K562 (cell line): ENCODE measurements at regions not wholly inside any gene's neighbourhood (a gene's known extent, or its start where the extent isn't known, plus 50 kb on each side); places are given as distances from the start of the nearest gene placed in this dataset.

Experiments
- ATAC-seq: fragments of 200-7000 bp; cut with Tn5 transposase; 3 replicates; pipeline ENCODE4 v1.9.1; 2020; ENCODE audit warnings: moderate library complexity
- BruUV-seq: library from RNA; stranded (reverse); fragments of 400-500 nt; replicated peaks from 2 replicates; lab custom pipeline; 2021; lab: Mats Ljungman, UMichigan
- CTCF ChIA-PET: fragments of 300-600 bp; formaldehyde crosslinking; extraction: SDS; loops from one replicate; lab custom pipeline; 2021; ENCODE audit warnings: low intra/inter-chr PET ratio; lab: Yijun Ruan, JAX
- POLR2A ChIA-PET: fragments of 300-600, 350-650 bp; sonication (Branson Sonifier 250); formaldehyde crosslinking; extraction: SDS; loops from one replicate; lab custom pipeline; 2021; ENCODE audit warnings: antibody characterized with exemption, inconsistent platforms; lab: Yijun Ruan, JAX
- DNase-seq, 4 experiments: peaks; one replicate each; pipeline versions ENCODE4 v3.0.0 to v3.0.0-alpha.2; 2011 to 2018; ENCODE audit warnings: low spot score in 3 of 4, mixed read lengths in 3 of 4; ENCODE audit errors: extremely low read depth in 1 of 4
- FAIRE-seq: peaks from 2 replicates; lab custom pipeline; 2011; peaks lifted over from hg19 to GRCh38; lab: Jason Lieb, UNC
- H2AFZ ChIP-seq: 2 replicates; pipeline ENCODE4 v1.6.0; 2011; ENCODE audit warnings: low read depth, low read length, control low read depth, inconsistent platforms
- H3K27ac ChIP-seq: fragments of 200-600 bp; 3 replicates; pipeline ENCODE4 v1.8.0; 2011; ENCODE audit warnings: low read depth, mild to moderate bottlenecking, control low read depth, inconsistent platforms, low read length, moderate library complexity, mixed read lengths; ENCODE audit errors: extremely low read depth
- H3K27me3 ChIP-seq, 2 experiments: fragments of 300-600 bp in 1 of 2; 2 replicates in 1 of 2; 3 replicates in 1 of 2; pipeline versions ENCODE4 v1.6.0 to v1.8.0; 2011; ENCODE audit warnings: inconsistent platforms in 2 of 2, low read length in 2 of 2, mild to moderate bottlenecking in 1 of 2, mixed read lengths in 1 of 2, moderate library complexity in 1 of 2; ENCODE audit not compliant: control insufficient read depth in 2 of 2, insufficient read depth in 2 of 2
- H3K36me3 ChIP-seq: fragments of 300-600 bp; 3 replicates; pipeline ENCODE4 v1.8.0; 2011; ENCODE audit warnings: mild to moderate bottlenecking, low read length, inconsistent platforms; ENCODE audit not compliant: control insufficient read depth, insufficient read depth
- H3K4me1 ChIP-seq, 2 experiments: fragments of 200-600 bp in 1 of 2; replicated peaks in 1 of 2; 2 replicates in 1 of 2; 3 replicates in 1 of 2; pipeline versions ENCODE4 v1.5.1 to v1.8.0; 2011; ENCODE audit warnings: inconsistent platforms in 2 of 2, low read length in 2 of 2, mild to moderate bottlenecking in 1 of 2, mixed read lengths in 1 of 2, moderate library complexity in 1 of 2; ENCODE audit not compliant: control insufficient read depth in 2 of 2, insufficient read depth in 2 of 2
- H3K4me2 ChIP-seq: 2 replicates; pipeline ENCODE4 v1.6.1; 2011; ENCODE audit warnings: low read length, control low read depth, inconsistent platforms, mixed read lengths; ENCODE audit not compliant: insufficient read depth
- H3K4me3 ChIP-seq: fragments of 200-600 bp; sonication (generic), shearing (Covaris generic); 2 replicates; pipeline ENCODE4 v1.5.1; 2016; ENCODE audit warnings: control low read depth, inconsistent platforms
- H3K79me2 ChIP-seq: fragments of 200-600 bp; 3 replicates; pipeline ENCODE4 v1.8.0; 2011; ENCODE audit warnings: low read length, inconsistent platforms; ENCODE audit not compliant: control insufficient read depth, insufficient read depth
- H3K9ac ChIP-seq, 2 experiments: 2 replicates each; pipeline versions ENCODE4 v1.6.0 to v1.6.1; 2011; ENCODE audit warnings: low read depth in 2 of 2, low read length in 2 of 2, control low read depth in 1 of 2, inconsistent platforms in 1 of 2, mild to moderate bottlenecking in 1 of 2, mixed read lengths in 1 of 2; ENCODE audit not compliant: insufficient read depth in 1 of 2
- H3K9me1 ChIP-seq: one replicate; pipeline ENCODE4 v1.6.0; 2011; ENCODE audit warnings: inconsistent platforms, mild to moderate bottlenecking, low read length, moderate library complexity; ENCODE audit not compliant: control insufficient read depth, insufficient read depth
- H3K9me3 ChIP-seq: replicated peaks from 2 replicates; pipeline ENCODE4 v1.5.1; 2011; ENCODE audit warnings: low read depth, low read length, inconsistent platforms; ENCODE audit not compliant: control insufficient read depth, insufficient read depth
- H4K20me1 ChIP-seq: replicated peaks from 2 replicates; pipeline ENCODE4 v1.6.1; 2011; ENCODE audit warnings: low read length, inconsistent platforms, mixed read lengths; ENCODE audit not compliant: control insufficient read depth, insufficient read depth
- EP400 ChIP-seq: fragments of 450-650 bp; IDR thresholded peaks from 2 replicates; pipeline ENCODE4 v1.6.1; 2017; ENCODE audit warnings: antibody characterized with exemption, mild to moderate bottlenecking, moderate library complexity
- GATA2 ChIP-seq: sonication (generic); formaldehyde crosslinking; IDR thresholded peaks from 2 replicates; pipeline ENCODE4 v1.4.0; 2020; ENCODE audit warnings: mild to moderate bottlenecking, missing genetic modification reagents
- MCM7 ChIP-seq, 2 experiments: fragments of 450-650 bp; IDR thresholded peaks; 2 replicates each; pipeline ENCODE4 v1.6.1; 2016 to 2018
- MTA1 ChIP-seq: fragments of 450-650 bp; IDR thresholded peaks from 2 replicates; pipeline ENCODE4 v1.6.1; 2017; ENCODE audit warnings: borderline replicate concordance
- NCOA6 ChIP-seq: fragments of 450-650 bp; IDR thresholded peaks from 2 replicates; pipeline ENCODE4 v1.6.1; 2017; ENCODE audit warnings: mild to moderate bottlenecking
- SMARCC2 ChIP-seq: fragments of 450-650 bp; IDR thresholded peaks from 2 replicates; pipeline ENCODE4 v1.6.1; 2017; ENCODE audit warnings: antibody characterized with exemption, moderate library complexity, mild to moderate bottlenecking, low read depth
- ZNF133 ChIP-seq: fragments of 250-450 bp; sonication (Bioruptor Pico); IDR thresholded peaks from 2 replicates; pipeline ENCODE4 v1.4.0; 2020; ENCODE audit warnings: mild to moderate bottlenecking
- in situ Hi-C: fragments of 300-500 bp; cut with MboI; formaldehyde crosslinking; loops from 4 replicates; pipeline ENCODE4 v1.15.0; 2018; ENCODE audit warnings: inconsistent platforms, mixed read lengths
- intact Hi-C: fragments of 100-400 bp; cut with micrococcal nuclease; formaldehyde crosslinking; loops from 2 replicates; pipeline ENCODE4 v1.14.2; 2022
- TF ChIP-seq, protein P1 (sequence below): fragments of 250-450 bp; sonication (Bioruptor Pico); IDR thresholded peaks from 2 replicates; pipeline ENCODE4 v1.4.0; 2020
- TF ChIP-seq, protein P2 (sequence below): fragments of 250-450 bp; sonication (Bioruptor Pico); IDR thresholded peaks from 2 replicates; pipeline ENCODE4 v1.8.0; 2021; ENCODE audit warnings: moderate library complexity, mild to moderate bottlenecking, inconsistent platforms
- TF ChIP-seq, protein P3 (sequence below): fragments of 200-800 bp; sonication (Bioruptor generic); IDR thresholded peaks from 2 replicates; pipeline ENCODE4 v1.6.1; 2017; ENCODE audit warnings: missing genetic modification characterization, missing compliant biosample characterization
- TF ChIP-seq, protein P4 (sequence below), 2 experiments: fragments of 450-650 bp; IDR thresholded peaks; 2 replicates each; pipeline ENCODE4 v1.6.1; 2016

DNA sequence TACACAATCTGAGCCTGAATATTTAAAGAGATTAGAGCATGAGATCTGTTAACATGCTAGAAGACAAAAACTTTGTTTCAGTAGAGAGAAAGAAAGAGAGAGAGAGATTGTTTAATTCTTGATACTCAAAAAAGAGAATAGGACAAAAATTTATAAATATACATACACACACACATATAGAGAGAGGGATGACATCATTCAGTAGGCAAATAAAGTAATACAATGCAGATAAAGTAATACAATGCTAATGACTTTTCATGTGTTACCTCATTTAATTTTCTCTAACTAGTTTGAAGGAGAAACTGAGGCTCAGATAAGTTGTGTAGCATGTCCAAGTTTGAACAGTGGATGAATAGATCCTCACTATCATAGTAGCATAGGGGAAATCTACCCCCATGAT is 286.4 kb downstream of the CMPK2 start:
- TF ChIP-seq MCM7 (IDR thresholded peaks at IDR 0.05) (no peak), NCOA6 (no peak), EP400 (no peak), GATA2 (no peak), SMARCC2 (no peak), MTA1 (no peak), ZNF133 (CRISPR knock-in tag) (no peak)
- TF ChIP-seq, protein P1, sequence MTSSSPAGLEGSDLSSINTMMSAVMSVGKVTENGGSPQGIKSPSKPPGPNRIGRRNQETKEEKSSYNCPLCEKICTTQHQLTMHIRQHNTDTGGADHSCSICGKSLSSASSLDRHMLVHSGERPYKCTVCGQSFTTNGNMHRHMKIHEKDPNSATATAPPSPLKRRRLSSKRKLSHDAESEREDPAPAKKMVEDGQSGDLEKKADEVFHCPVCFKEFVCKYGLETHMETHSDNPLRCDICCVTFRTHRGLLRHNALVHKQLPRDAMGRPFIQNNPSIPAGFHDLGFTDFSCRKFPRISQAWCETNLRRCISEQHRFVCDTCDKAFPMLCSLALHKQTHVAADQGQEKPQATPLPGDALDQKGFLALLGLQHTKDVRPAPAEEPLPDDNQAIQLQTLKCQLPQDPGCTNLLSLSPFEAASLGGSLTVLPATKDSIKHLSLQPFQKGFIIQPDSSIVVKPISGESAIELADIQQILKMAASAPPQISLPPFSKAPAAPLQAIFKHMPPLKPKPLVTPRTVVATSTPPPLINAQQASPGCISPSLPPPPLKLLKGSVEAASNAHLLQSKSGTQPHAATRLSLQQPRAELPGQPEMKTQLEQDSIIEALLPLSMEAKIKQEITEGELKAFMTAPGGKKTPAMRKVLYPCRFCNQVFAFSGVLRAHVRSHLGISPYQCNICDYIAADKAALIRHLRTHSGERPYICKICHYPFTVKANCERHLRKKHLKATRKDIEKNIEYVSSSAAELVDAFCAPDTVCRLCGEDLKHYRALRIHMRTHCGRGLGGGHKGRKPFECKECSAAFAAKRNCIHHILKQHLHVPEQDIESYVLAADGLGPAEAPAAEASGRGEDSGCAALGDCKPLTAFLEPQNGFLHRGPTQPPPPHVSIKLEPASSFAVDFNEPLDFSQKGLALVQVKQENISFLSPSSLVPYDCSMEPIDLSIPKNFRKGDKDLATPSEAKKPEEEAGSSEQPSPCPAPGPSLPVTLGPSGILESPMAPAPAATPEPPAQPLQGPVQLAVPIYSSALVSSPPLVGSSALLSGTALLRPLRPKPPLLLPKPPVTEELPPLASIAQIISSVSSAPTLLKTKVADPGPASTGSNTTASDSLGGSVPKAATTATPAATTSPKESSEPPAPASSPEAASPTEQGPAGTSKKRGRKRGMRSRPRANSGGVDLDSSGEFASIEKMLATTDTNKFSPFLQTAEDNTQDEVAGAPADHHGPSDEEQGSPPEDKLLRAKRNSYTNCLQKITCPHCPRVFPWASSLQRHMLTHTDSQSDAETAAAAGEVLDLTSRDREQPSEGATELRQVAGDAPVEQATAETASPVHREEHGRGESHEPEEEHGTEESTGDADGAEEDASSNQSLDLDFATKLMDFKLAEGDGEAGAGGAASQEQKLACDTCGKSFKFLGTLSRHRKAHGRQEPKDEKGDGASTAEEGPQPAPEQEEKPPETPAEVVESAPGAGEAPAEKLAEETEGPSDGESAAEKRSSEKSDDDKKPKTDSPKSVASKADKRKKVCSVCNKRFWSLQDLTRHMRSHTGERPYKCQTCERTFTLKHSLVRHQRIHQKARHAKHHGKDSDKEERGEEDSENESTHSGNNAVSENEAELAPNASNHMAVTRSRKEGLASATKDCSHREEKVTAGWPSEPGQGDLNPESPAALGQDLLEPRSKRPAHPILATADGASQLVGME (CRISPR knock-in tag), result no peak
- TF ChIP-seq, protein P2, sequence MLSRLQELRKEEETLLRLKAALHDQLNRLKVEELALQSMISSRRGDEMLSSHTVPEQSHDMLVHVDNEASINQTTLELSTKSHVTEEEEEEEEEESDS (CRISPR knock-in tag), result no peak
- TF ChIP-seq, protein P3, sequence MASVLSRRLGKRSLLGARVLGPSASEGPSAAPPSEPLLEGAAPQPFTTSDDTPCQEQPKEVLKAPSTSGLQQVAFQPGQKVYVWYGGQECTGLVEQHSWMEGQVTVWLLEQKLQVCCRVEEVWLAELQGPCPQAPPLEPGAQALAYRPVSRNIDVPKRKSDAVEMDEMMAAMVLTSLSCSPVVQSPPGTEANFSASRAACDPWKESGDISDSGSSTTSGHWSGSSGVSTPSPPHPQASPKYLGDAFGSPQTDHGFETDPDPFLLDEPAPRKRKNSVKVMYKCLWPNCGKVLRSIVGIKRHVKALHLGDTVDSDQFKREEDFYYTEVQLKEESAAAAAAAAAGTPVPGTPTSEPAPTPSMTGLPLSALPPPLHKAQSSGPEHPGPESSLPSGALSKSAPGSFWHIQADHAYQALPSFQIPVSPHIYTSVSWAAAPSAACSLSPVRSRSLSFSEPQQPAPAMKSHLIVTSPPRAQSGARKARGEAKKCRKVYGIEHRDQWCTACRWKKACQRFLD, result no peak
- TF ChIP-seq, protein P4, sequence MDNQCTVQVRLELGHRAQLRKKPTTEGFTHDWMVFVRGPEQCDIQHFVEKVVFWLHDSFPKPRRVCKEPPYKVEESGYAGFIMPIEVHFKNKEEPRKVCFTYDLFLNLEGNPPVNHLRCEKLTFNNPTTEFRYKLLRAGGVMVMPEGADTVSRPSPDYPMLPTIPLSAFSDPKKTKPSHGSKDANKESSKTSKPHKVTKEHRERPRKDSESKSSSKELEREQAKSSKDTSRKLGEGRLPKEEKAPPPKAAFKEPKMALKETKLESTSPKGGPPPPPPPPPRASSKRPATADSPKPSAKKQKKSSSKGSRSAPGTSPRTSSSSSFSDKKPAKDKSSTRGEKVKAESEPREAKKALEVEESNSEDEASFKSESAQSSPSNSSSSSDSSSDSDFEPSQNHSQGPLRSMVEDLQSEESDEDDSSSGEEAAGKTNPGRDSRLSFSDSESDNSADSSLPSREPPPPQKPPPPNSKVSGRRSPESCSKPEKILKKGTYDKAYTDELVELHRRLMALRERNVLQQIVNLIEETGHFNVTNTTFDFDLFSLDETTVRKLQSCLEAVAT (IDR thresholded peaks at IDR 0.05), result no peak
- FAIRE-seq, result no peak
- Histone ChIP-seq H3K36me3 (no peaks in the 10 kb centered on the region), H3K27ac (no peak overlapping the region), H3K4me2 (no peak overlapping the region), H3K9me3 (no peaks in the 10 kb centered on the region; the same call in 1 of the 2 replicates), H3K9ac (no peak overlapping the region), H3K79me2 (no peaks in the 10 kb centered on the region), H3K4me1 (no peaks in the 10 kb centered on the region), H2AFZ (no peak overlapping the region), H3K4me3 (no peak overlapping the region), H3K9me1 (no peaks in the 10 kb centered on the region), H4K20me1 (no peaks in the 10 kb centered on the region), H3K27me3 (no peaks in the 10 kb centered on the region)
- DNase-seq, result no peak
- no peak for ATAC-seq
- POLR2A ChIA-PET, result no interaction called here
- CTCF ChIA-PET, result no interaction called here
- intact Hi-C loops (no loop called here), in situ Hi-C loops (no loop called here)
- BruUV-seq, result no TSS peak
